GM21576 (cell line): ENCODE measurements at regions not wholly inside any gene's neighbourhood (a gene's known extent, or its start where the extent isn't known, plus 50 kb on each side); places are given as distances from the start of the nearest gene placed in this dataset.
"Not testable (repeated sequence)": the region's sequence is repeated elsewhere in the genome, so short reads cannot be mapped to it uniquely, and the experiment has no call there.

Source experiments
- ATAC-seq: cut with Tn5 transposase; IDR thresholded peaks from one replicate; pipeline ENCODE4 v1.9.1; 2021; ENCODE audit warnings: mild to moderate bottlenecking, moderate library complexity; ENCODE audit not compliant: unreplicated experiment

DNA sequence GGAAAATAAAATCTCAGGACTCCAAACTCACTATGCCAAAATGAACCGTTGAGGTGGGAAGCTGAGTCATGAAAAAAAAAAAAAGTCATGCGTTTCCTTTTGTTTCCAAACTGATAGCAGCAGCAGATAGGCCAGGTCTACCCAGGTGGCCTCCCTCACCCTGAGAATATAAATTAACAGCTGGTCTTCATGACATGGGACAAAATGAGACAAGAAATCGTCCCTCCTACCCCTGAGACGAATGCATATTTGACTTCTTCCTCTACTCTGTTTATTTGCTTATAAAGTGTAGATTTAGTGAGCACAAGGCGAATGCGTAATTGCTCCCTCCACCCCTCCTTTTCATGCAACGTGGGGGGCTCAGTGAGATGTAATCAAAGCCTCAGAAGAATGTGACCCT is 204.3 kb downstream of the TMEM121 start:
- not testable (repeated sequence) for ATAC-seq

GRCh38 chr14:105731221-105731985 is 205.0 kb downstream of the TMEM121 start:
- ATAC-seq: not testable (repeated sequence)

DNA sequence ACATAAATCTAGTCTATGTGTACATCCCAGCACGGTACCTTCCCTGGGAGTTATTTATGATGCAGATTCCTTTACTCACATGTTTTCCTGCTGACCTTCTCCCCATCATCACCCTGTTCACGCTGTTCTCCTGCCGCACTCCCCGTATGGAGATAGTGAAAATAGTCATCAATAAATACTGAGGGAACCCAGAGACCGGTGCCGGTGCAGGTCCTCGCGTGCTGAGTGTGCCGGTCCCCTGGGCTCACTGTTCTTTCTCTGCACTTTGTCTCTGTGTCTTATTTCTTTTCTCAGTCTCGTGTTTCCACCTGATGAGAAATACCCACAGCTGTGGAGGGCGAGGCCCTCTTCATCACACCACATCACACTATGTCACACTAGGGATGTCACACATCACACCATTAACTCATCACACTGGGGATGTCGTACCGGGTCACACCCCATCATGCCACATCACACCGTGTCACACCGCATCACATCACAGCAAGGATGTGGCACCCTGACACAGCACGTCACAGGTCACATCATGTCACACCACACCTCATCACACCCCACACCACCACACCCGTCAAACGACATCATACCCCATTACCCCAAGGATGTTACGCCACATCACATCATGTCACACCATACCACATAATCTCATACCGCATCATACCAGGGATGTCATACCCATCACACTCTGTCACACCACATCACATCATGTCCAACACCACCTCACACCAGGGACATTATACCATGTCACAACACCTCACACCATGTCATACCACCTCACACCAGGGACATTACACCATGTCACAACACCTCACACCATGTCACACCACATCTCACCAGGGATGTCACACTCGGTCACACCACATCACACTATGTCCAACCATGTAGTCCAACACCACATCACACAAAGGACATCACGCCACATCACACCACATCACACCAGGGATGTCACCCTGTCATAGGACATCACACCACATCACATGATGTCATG is 207.0 kb downstream of the TMEM121 start:
- no peak for ATAC-seq

DNA sequence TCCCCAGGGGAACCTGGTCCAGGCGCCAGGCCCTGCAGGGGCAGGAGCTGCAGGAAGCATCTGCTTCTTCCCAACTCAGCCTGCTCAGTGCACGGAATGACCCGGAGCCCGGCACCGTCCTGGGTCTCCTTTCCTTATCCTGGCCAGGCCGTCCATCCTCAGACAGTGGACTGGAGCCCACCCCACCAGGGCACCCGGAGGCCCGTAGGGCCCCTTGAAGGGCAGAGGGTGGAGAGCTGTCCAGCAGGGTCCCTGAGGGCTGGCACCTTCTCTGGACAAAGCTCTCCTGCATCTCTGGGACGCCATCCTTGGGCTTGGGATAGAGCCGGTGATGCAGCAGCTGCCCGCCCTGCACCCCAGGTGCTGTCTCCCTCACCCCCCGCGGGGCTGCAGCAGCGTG is 207.9 kb downstream of the TMEM121 start:
- ATAC-seq: not testable (repeated sequence)

DNA sequence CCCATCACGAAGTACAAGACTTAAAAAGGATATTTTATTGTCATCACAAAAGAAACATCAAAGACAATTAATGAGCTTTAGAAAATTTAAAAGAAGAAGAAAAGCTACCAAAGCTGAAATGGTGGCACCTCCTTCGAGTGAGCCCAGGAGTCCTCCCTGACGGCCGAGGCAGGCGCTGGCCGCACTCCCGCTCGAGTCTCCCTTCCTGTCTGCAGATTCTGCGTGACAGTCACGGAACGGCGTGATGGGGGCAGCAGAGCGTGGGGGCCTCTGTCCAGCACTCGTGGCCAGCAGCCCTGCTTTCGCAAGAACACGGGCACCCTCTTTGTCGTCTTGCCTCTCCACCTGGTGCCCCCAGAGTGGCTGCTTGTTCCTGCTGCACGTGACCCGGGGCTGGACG is 209.9 kb downstream of the TMEM121 start:
- ATAC-seq: not testable (repeated sequence)

DNA sequence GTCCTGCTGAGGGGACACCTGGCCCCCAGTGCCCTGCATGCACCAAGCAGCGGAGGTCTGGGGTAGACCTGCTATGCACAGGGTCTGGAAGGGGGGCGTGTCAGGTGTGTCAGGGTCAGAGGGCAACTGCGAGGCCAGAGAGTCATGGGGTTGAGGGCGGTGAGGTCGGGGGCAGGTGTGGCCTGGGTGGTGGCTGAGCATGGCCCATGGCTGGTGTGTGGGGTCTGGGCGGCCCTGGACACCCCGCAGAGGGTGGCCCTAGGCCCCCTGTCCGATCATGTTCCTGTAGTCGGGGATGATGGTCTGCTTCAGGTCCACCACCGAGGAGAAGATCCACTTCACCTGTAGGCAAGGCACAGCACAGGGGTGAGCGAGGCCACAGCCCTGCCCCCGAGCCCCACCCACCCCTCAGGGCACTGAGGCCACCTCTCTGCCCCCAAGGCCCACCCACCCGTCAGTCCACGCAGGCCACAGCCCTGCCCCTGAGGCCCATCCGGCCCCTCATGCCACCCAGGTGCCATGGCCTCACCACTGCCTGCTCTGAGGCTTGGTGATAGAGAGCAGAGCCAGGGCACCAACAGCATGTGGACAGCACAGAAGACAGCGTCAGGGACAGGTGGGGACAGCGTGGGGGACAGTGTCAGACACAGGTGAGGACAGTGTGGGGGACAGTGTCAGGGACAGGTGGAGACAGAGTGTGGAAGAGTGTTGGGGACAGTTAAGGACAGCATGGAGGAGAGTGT is 211.3 kb downstream of the TMEM121 start:
- ATAC-seq: no peak

DNA sequence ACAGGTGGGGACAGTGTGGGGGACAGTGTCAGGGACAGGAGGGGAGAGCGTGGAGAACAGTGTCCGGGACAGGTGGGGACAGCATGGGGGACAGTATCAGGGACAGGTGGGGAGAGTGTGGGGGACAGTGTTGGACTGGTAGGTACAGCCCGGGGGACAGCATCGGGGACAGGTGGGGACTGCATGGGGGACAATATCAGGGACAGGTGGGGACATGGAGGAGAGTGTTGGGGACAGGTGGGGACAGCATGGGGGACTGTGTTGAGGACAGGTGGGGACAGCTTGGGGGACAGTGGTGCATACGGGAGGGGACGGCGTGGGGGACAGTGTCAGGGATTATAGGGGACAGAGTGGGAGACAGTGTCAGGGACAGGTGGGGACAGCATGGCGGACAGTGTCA is 212.3 kb downstream of the TMEM121 start:
- no peak for ATAC-seq

DNA sequence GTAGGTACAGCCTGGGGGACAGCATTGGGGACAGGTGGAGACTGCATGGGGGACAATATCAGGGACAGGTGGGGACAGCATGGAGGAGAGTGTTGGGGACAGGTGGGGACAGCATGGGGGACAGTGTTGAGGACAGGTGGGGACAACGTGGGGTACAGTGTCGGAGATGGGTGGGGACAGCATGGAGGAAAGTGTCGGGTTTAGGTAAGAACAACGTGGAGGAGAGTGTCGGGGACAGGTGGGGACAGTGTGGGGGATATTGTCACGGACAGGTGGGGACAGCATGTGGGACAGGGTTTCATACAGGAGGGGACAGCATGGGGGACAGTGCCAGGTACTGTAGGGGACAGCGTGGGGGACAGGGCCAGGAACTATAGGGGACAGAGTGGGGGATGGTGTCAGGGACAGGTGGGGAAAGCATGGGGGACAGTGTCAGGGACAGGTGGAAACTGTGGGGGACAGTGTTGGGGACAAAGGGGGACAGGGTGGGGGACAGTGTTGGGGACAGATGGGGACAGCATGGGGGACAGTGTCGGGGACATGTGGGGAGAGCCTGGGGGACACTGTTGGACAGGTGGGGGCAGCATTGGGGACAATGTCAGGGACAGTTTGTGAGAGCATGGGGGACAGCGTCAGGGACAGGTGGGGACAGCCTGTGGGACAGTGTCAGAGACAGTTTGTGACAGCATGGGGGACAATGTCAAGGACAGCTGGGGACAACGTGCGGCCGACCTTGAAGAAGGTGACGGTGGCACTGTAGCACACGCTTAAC is 213.1 kb downstream of the TMEM121 start:
- ATAC-seq: no peak

- not testable (repeated sequence) for ATAC-seq
Observed at GRCh38 chr14:105740272-105740671, 213.9 kb downstream of the TMEM121 start.

- ATAC-seq: not testable (repeated sequence)
Observed at GRCh38 chr14:105740961-105741360, 214.6 kb downstream of the TMEM121 start.

- ATAC-seq: not testable (repeated sequence)
Observed at GRCh38 chr14:105741707-105742530, 215.5 kb downstream of the TMEM121 start.

GRCh38 chr14:105742531-105742848 is 216.1 kb downstream of the TMEM121 start:
- no peak for ATAC-seq

GRCh38 chr14:105742904-105743701 is 216.7 kb downstream of the TMEM121 start:
- ATAC-seq: not testable (repeated sequence)

DNA sequence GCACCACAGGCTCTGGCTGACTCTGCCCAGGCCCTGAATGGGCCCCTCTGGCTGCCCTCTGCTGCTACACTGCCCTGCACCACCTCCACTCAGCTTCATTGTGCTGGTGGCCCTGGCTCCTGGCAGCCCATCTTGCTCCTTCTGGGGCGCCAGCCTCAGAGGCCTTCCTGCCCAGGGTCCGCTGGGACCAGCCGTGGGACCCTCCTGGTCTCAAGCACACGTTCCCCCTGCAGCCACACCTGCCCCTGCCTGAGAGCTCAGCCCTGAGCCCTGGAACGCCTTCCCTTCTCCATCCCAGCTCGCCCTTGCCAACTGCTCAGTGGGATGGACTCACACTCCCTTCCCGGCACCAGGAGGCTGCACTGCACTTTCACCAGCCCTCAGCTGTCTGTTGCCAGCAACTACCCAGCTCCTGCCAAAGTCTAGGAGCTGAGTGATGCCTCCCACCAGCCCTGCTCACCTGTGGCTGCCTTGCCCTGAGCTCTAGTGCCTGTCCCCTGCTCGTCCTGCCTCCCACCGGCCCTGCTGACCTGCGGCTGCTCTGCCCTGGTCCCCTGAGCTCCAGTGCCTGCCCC is 217.9 kb downstream of the TMEM121 start:
- not testable (repeated sequence) for ATAC-seq

- no peak for ATAC-seq
Observed at GRCh38 chr14:105745433-105746123, 219.2 kb downstream of the TMEM121 start.

- ATAC-seq: no peak
Observed at GRCh38 chr14:105746124-105746514, 219.7 kb downstream of the TMEM121 start.

GRCh38 chr14:105746800-105747502 is 220.6 kb downstream of the TMEM121 start:
- not testable (repeated sequence) for ATAC-seq
